ENCODE measurements at regions not wholly inside any gene's neighbourhood (a gene's known extent, or its start where the extent isn't known, plus 50 kb on each side); places are given as distances from the start of the nearest gene placed in this dataset.

DNA sequence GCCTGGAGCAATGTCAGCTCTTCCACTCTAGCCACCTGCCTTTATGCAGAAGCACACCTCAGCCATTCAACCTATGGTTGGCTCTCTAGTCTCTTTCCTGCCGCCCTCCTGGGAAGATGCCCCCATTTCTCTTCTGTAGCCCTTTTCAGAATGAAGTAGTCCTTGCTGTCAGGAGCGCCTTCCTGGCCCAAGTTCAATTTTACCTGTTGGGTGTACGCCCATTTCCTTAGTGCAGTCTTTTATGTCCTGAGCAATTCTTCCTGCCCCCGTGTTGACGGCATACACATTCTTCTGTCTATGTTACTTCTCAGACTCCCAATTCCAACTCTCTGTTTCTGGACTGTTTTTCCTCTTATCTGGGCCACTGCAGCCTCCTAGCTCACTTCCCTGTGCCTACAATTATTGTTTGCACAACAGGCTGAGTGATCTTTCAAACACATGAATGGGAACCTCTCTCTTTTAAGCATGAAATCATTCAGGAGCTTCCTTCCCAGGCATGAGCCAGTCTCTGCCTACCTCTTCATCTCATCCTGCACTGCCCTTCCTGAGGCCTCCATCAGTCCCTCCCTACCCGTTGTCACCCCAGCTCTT is 389.2 kb downstream of the CD83 start:
- TF ChIP-seq CTCF (IDR thresholded peaks at IDR 0.05), result no peak
- no peak for TF ChIP-seq POLR2AphosphoS5 (IDR thresholded peaks at IDR 0.05)
- no peak for TF ChIP-seq POLR2A (IDR thresholded peaks at IDR 0.05)

All from sigmoid colon (tissue), 4 donors.